ENCODE measurements at regions not wholly inside any gene's neighbourhood (a gene's known extent, or its start where the extent isn't known, plus 50 kb on each side); places are given as distances from the start of the nearest gene placed in this dataset.

GRCh38 chr9:89889865-89890264, 285.1 kb downstream of the GADD45G start:
- TF ChIP-seq CTCF (IDR thresholded peaks at IDR 0.05) = no peak
- TF ChIP-seq POLR2A (IDR thresholded peaks at IDR 0.05) = no peak
- TF ChIP-seq POLR2AphosphoS5 (IDR thresholded peaks at IDR 0.05) = no peak
